Endothelial cell of umbilical vein (primary cell): ENCODE measurements at regions not wholly inside any gene's neighbourhood (a gene's known extent, or its start where the extent isn't known, plus 50 kb on each side); places are given as distances from the start of the nearest gene placed in this dataset.

Experiments used
- CTCF ChIP-seq, 2 donors: IDR thresholded peaks; 1 replicate in 1 of 2; 2 replicates in 1 of 2; pipeline ENCODE4 v1.5.1; 2011; ENCODE audit warnings: low read length in 2 of 2, mild to moderate bottlenecking in 2 of 2, moderate library complexity in 2 of 2, control low read depth in 1 of 2, inconsistent platforms in 1 of 2, low read depth in 1 of 2; ENCODE audit not compliant: insufficient read depth in 1 of 2; ENCODE audit errors: extremely low read depth in 1 of 2
- EZH2 ChIP-seq: IDR thresholded peaks from 2 replicates; pipeline ENCODE4 v1.6.1; 2012; ENCODE audit warnings: borderline replicate concordance, low read depth, mild to moderate bottlenecking, moderate library complexity, low read length, inconsistent platforms; ENCODE audit not compliant: severe bottlenecking
- FOS ChIP-seq: IDR thresholded peaks from 2 replicates; pipeline ENCODE4 v1.6.1; 2011; ENCODE audit warnings: mild to moderate bottlenecking, low read length, moderate library complexity, borderline replicate concordance; ENCODE audit not compliant: insufficient read depth
- JUN ChIP-seq: IDR thresholded peaks from 2 replicates; pipeline ENCODE4 v1.6.1; 2011; ENCODE audit warnings: borderline replicate concordance, low read depth; ENCODE audit not compliant: insufficient read length, insufficient read depth
- MYC ChIP-seq: IDR thresholded peaks from one replicate; pipeline ENCODE4 v1.6.1; 2011; ENCODE audit warnings: mild to moderate bottlenecking, low read depth, low read length
- POLR2A ChIP-seq: IDR thresholded peaks from 2 replicates; pipeline ENCODE4 v1.6.1; 2012; ENCODE audit warnings: low read depth, mild to moderate bottlenecking, control low read depth, low read length
- POLR2AphosphoS5 ChIP-seq: IDR thresholded peaks from 2 replicates; pipeline ENCODE4 v1.6.1; 2012; ENCODE audit warnings: low read depth, mild to moderate bottlenecking, control low read depth, low read length, moderate library complexity; ENCODE audit not compliant: insufficient read depth
- TF ChIP-seq, protein P1 (sequence below): IDR thresholded peaks from 2 replicates; pipeline ENCODE4 v1.6.1; 2011; ENCODE audit not compliant: insufficient read depth, insufficient read length

DNA sequence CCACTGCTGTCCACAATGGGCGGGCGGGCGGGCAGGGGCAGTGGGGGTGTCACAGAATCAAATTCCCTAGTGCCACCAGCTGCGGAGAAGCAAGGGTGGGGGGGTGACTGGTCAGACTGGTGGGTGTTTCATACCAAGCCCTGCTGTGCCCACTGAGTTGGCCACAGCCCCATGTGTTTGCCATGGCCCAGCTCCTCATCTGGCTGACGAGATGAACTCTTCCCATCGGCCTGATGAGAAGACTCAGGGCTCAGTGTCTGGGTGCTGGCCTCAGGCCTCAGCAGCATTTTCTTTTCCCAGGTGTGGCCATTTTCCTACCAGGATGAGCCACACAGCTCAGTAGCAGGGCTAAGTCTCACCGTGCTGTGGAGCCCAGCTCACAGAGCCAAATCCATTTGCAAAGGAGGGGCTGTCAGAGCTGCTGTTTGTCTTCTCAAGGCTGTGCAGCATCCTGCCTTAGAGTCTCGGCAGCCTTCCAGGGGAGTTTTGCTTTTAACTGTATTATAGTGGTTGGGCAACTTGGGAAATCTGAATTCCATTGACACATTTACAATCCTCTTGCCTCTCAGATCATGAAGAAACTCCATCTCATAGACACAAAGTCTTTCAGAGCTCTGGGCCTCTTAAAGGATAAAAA, 176.8 kb downstream of the ABHD5 start:
- TF ChIP-seq CTCF (IDR thresholded peaks at IDR 0.05; ENCODE audit: extremely low read depth in 1 of 2, insufficient read depth in 1 of 2, low read depth in 1 of 2, low read length in 2 of 2) (no peak), FOS (no peak), JUN (no peak), EZH2 (no peak), POLR2AphosphoS5 (no peak), POLR2A (no peak), MYC (no peak)
- TF ChIP-seq, protein P1, sequence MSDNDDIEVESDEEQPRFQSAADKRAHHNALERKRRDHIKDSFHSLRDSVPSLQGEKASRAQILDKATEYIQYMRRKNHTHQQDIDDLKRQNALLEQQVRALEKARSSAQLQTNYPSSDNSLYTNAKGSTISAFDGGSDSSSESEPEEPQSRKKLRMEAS: no peak
